Neural cell (in vitro differentiated cells): ENCODE measurements at regions not wholly inside any gene's neighbourhood (a gene's known extent, or its start where the extent isn't known, plus 50 kb on each side); places are given as distances from the start of the nearest gene placed in this dataset.

Experiments used
- H2AFZ ChIP-seq: fragments of 200-600, 300-800 bp; sonication (generic), shearing (Covaris generic); 2 replicates; pipeline ENCODE4 v1.6.0; 2014; ENCODE audit warnings: low read depth, mild to moderate bottlenecking, antibody characterized with exemption, low read length, moderate library complexity
- H3F3A ChIP-seq: fragments of 200-600 bp; shearing (Covaris generic); 2 replicates; pipeline ENCODE4 v1.6.1; 2016; ENCODE audit warnings: mild to moderate bottlenecking, moderate library complexity, mixed read lengths, antibody characterized with exemption, low read length; ENCODE audit not compliant: insufficient read depth, poor library complexity, severe bottlenecking
- H3K27ac ChIP-seq: fragments of 200-600, 300-800 bp; sonication (generic), shearing (Covaris generic); 2 replicates; pipeline ENCODE4 v1.5.1; 2014; ENCODE audit warnings: mild to moderate bottlenecking, low read length, moderate library complexity
- H3K27me3 ChIP-seq: fragments of 300-800, 200-600 bp; sonication (generic), shearing (Covaris generic); 2 replicates; pipeline ENCODE4 v1.6.0; 2014; ENCODE audit warnings: mild to moderate bottlenecking, low read depth, low read length, moderate library complexity; ENCODE audit not compliant: insufficient read depth
- H3K36me3 ChIP-seq: fragments of 300-800, 200-600 bp; sonication (generic), shearing (Covaris generic); 2 replicates; pipeline ENCODE4 v1.5.1; 2014; ENCODE audit warnings: mild to moderate bottlenecking, antibody characterized with exemption, low read length, moderate library complexity; ENCODE audit not compliant: insufficient read depth
- H3K4me2 ChIP-seq: fragments of 300-800, 200-600 bp; sonication (generic), shearing (Covaris generic); 2 replicates; pipeline ENCODE4 v1.6.0; 2014; ENCODE audit warnings: mild to moderate bottlenecking, low read length
- H3K4me3 ChIP-seq: fragments of 300-800, 200-600 bp; sonication (generic), shearing (Covaris generic); 2 replicates; pipeline ENCODE4 v1.5.1; 2014; ENCODE audit warnings: mild to moderate bottlenecking, low read length, moderate library complexity
- H3K79me2 ChIP-seq: fragments of 200-600 bp; shearing (Covaris generic); replicated peaks from 2 replicates; pipeline ENCODE4 v1.6.0; 2014; ENCODE audit warnings: mild to moderate bottlenecking, low read length, moderate library complexity; ENCODE audit not compliant: insufficient read depth
- H3K9ac ChIP-seq: fragments of 300-800, 200-600 bp; sonication (generic), shearing (Covaris generic); 2 replicates; pipeline ENCODE4 v1.6.1; 2016; ENCODE audit warnings: mild to moderate bottlenecking, low read length, mixed read lengths
- H3K9me2 ChIP-seq: fragments of 200-600 bp; shearing (Covaris generic); 2 replicates; pipeline ENCODE4 v1.6.1; 2016; ENCODE audit warnings: mild to moderate bottlenecking, low read length, mixed read lengths; ENCODE audit not compliant: insufficient read depth
- H3K9me3 ChIP-seq: fragments of 200-600, 300-800 bp; sonication (generic), shearing (Covaris generic); 2 replicates; pipeline ENCODE4 v1.6.1; 2016; ENCODE audit warnings: mild to moderate bottlenecking, mixed run types, low read length, moderate library complexity, mixed read lengths
- H4K20me1 ChIP-seq: fragments of 200-600 bp; shearing (Covaris generic); 2 replicates; pipeline ENCODE4 v1.6.1; 2016; ENCODE audit warnings: mild to moderate bottlenecking, mixed run types; ENCODE audit not compliant: insufficient read depth
- CTCF ChIP-seq: fragments of 450-650 bp; IDR thresholded peaks from 2 replicates; pipeline ENCODE4 v1.5.1; 2014; ENCODE audit warnings: antibody characterized with exemption, mild to moderate bottlenecking, moderate library complexity; ENCODE audit not compliant: poor library complexity, severe bottlenecking
- EP300 ChIP-seq: fragments of 450-650 bp; conservative IDR thresholded peaks from 2 replicates; pipeline ENCODE4 v1.6.1; 2014; ENCODE audit warnings: antibody characterized with exemption, mild to moderate bottlenecking, moderate library complexity; ENCODE audit not compliant: poor library complexity, severe bottlenecking
- EZH2 ChIP-seq: fragments of 200-600, 300-800 bp; shearing (Covaris generic), sonication (generic); IDR thresholded peaks from 2 replicates; pipeline ENCODE4 v1.6.1; 2014; ENCODE audit warnings: antibody characterized with exemption, low read length, borderline replicate concordance, mild to moderate bottlenecking; ENCODE audit not compliant: insufficient read depth, poor library complexity, severe bottlenecking
- MXI1 ChIP-seq: fragments of 450-650 bp; conservative IDR thresholded peaks from 2 replicates; pipeline ENCODE4 v1.6.1; 2014; ENCODE audit warnings: antibody characterized with exemption, mild to moderate bottlenecking; ENCODE audit not compliant: poor library complexity, severe bottlenecking
- POLR2AphosphoS5 ChIP-seq: IDR thresholded peaks from 2 replicates; pipeline ENCODE4 v1.6.1; 2012
- RAD21 ChIP-seq: fragments of 450-650 bp; conservative IDR thresholded peaks from 2 replicates; pipeline ENCODE4 v1.6.1; 2014; ENCODE audit warnings: antibody characterized with exemption, mild to moderate bottlenecking, moderate library complexity
- REST ChIP-seq: IDR thresholded peaks from 2 replicates; pipeline ENCODE4 v1.6.1; 2012; ENCODE audit warnings: borderline replicate concordance
- SMC3 ChIP-seq: fragments of 450-650 bp; conservative IDR thresholded peaks from 2 replicates; pipeline ENCODE4 v1.6.1; 2014; ENCODE audit warnings: antibody characterized with exemption, mild to moderate bottlenecking, moderate library complexity; ENCODE audit not compliant: poor library complexity
- TAF1 ChIP-seq: IDR thresholded peaks from 2 replicates; pipeline ENCODE4 v1.6.1; 2012; ENCODE audit warnings: low read depth

GRCh38 chr1:115507901-115508300, 133.9 kb upstream of the VANGL1 start:
- no peak for TF ChIP-seq EZH2
- no peak for TF ChIP-seq SMC3
- no peak for TF ChIP-seq REST
- no peak for TF ChIP-seq EP300
- TF ChIP-seq TAF1: no peak
- TF ChIP-seq RAD21: no peak
- TF ChIP-seq POLR2AphosphoS5: no peak
- TF ChIP-seq MXI1: no peak
- no peak for TF ChIP-seq CTCF
- Histone ChIP-seq H3K4me3 (no peak overlapping the region), H2AFZ (no peak overlapping the region), H3F3A (no peaks in the 10 kb centered on the region), H3K27ac (no peak overlapping the region), H3K9ac (no peak overlapping the region), H4K20me1 (no peaks in the 10 kb centered on the region), H3K79me2 (no peaks in the 10 kb centered on the region), H3K9me3 (no peaks in the 10 kb centered on the region), H3K36me3 (no peaks in the 10 kb centered on the region), H3K27me3 (no peaks in the 10 kb centered on the region), H3K9me2 (no peaks in the 10 kb centered on the region), H3K4me2 (no peak overlapping the region)

- H3K36me3 ChIP-seq: no peaks in the 10 kb centered on the region
- TF ChIP-seq REST (no peak), EP300 (no peak), SMC3 (no peak), CTCF (no peak), RAD21 (no peak), POLR2AphosphoS5 (no peak), MXI1 (no peak), TAF1 (no peak), EZH2 (no peak)
- no peaks in the 10 kb centered on the region for H3K9me3 ChIP-seq
- H3K27me3 ChIP-seq: no peaks in the 10 kb centered on the region
- H4K20me1 ChIP-seq: no peaks in the 10 kb centered on the region
- no peak overlapping the region for H3K4me2 ChIP-seq
- H3K27ac ChIP-seq: no peak overlapping the region
- no peaks in the 10 kb centered on the region for H3K9me2 ChIP-seq
- no peak overlapping the region for H2AFZ ChIP-seq
- no peak overlapping the region for H3K4me3 ChIP-seq
- no peaks in the 10 kb centered on the region for H3K79me2 ChIP-seq
- H3K9ac ChIP-seq: no peak overlapping the region
- H3F3A ChIP-seq: no peaks in the 10 kb centered on the region
Measured at GRCh38 chr1:115506924-115507589, 134.7 kb upstream of the VANGL1 start.
